Uterus (tissue), 2 donors: ENCODE measurements at regions not wholly inside any gene's neighbourhood (a gene's known extent, or its start where the extent isn't known, plus 50 kb on each side); places are given as distances from the start of the nearest gene placed in this dataset.

ENCODE experiments used
- CTCF ChIP-seq, 4 experiments: fragments of 200-600 bp in 2 of 4; fragments of 450-650 bp in 2 of 4; sonication (generic) in 2 of 4; IDR thresholded peaks; one replicate each; pipeline ENCODE4 v1.5.1; 2016 to 2019; ENCODE audit warnings: antibody characterized with exemption in 4 of 4, mild to moderate bottlenecking in 2 of 4, moderate library complexity in 1 of 4
- POLR2A ChIP-seq, 2 donors: fragments of 450-650 bp; IDR thresholded peaks; one replicate each; pipeline ENCODE4 v1.6.1; 2016; ENCODE audit warnings: antibody characterized with exemption in 2 of 2, mild to moderate bottlenecking in 1 of 2, moderate library complexity in 1 of 2

GRCh38 chr6:88232753-88233152 lies 66.6 kb upstream of the CNR1 start:
- TF ChIP-seq CTCF (IDR thresholded peaks at IDR 0.05) (no peak), POLR2A (IDR thresholded peaks at IDR 0.05) (no peak)
